Esophagus muscularis mucosa (tissue), 4 donors: ENCODE measurements at regions not wholly inside any gene's neighbourhood (a gene's known extent, or its start where the extent isn't known, plus 50 kb on each side); places are given as distances from the start of the nearest gene placed in this dataset.

Experiments
- DNase-seq: peaks from one replicate; pipeline ENCODE4 v3.0.0-alpha.2; 2017; ENCODE audit errors: extremely low spot score
- H3K27ac ChIP-seq, 4 donors: fragments of 200-600 bp; sonication (generic); replicated peaks in 1 of 4; 1 replicate in 3 of 4; 2 replicates in 1 of 4; pipeline ENCODE4 v1.5.1; 2016 to 2019; ENCODE audit warnings: mild to moderate bottlenecking in 1 of 4
- H3K27me3 ChIP-seq, 4 donors: fragments of 200-600 bp; sonication (generic); one replicate each; pipeline versions ENCODE4 v1.5.1 to v1.6.0; 2016 to 2019
- H3K36me3 ChIP-seq, 4 donors: fragments of 200-600 bp; sonication (generic); one replicate each; pipeline ENCODE4 v1.5.1; 2016 to 2019
- H3K4me1 ChIP-seq, 4 donors: fragments of 200-600 bp; sonication (generic); one replicate each; pipeline ENCODE4 v1.5.1; 2016 to 2019
- H3K4me3 ChIP-seq, 4 donors: fragments of 200-600 bp; sonication (generic); 1 replicate in 2 of 4; 2 replicates in 2 of 4; pipeline ENCODE4 v1.5.1; 2016 to 2019; ENCODE audit warnings: mild to moderate bottlenecking in 4 of 4, moderate library complexity in 1 of 4
- H3K9me3 ChIP-seq, 4 donors: fragments of 200-600 bp; sonication (generic); 1 replicate in 3 of 4; 2 replicates in 1 of 4; pipeline ENCODE4 v1.5.1; 2016 to 2019
- EP300 ChIP-seq: sonication (generic); formaldehyde crosslinking; IDR thresholded peaks from one replicate; pipeline ENCODE4 v1.6.1; 2017; ENCODE audit warnings: antibody characterized with exemption
- POLR2A ChIP-seq: fragments of 450-650 bp; IDR thresholded peaks from one replicate; pipeline ENCODE4 v1.6.1; 2017; ENCODE audit warnings: antibody characterized with exemption, moderate library complexity, mild to moderate bottlenecking, low read depth
- POLR2AphosphoS5 ChIP-seq, 2 donors: sonication (generic); formaldehyde crosslinking; IDR thresholded peaks; one replicate each; pipeline ENCODE4 v1.6.1; 2017; ENCODE audit warnings: antibody characterized with exemption in 2 of 2
- WGBS: methylation state at CpG from one replicate; pipeline ENCODE4 v1.1.5; 2018; 5-methylcytosine and 5-hydroxymethylcytosine counted together
- intact Hi-C: fragments of 100-400 bp; cut with DNase I; formaldehyde crosslinking; loops from one replicate; pipeline ENCODE4 v1.15.1; 2023
- TF ChIP-seq, protein P1 (sequence below), 3 experiments: fragments of 200-600 bp in 2 of 3; fragments of 450-650 bp in 1 of 3; sonication (generic) in 2 of 3; IDR thresholded peaks; one replicate each; pipeline ENCODE4 v1.5.1; 2017 to 2019; ENCODE audit warnings: antibody characterized with exemption in 3 of 3, mild to moderate bottlenecking in 2 of 3, moderate library complexity in 1 of 3

DNA sequence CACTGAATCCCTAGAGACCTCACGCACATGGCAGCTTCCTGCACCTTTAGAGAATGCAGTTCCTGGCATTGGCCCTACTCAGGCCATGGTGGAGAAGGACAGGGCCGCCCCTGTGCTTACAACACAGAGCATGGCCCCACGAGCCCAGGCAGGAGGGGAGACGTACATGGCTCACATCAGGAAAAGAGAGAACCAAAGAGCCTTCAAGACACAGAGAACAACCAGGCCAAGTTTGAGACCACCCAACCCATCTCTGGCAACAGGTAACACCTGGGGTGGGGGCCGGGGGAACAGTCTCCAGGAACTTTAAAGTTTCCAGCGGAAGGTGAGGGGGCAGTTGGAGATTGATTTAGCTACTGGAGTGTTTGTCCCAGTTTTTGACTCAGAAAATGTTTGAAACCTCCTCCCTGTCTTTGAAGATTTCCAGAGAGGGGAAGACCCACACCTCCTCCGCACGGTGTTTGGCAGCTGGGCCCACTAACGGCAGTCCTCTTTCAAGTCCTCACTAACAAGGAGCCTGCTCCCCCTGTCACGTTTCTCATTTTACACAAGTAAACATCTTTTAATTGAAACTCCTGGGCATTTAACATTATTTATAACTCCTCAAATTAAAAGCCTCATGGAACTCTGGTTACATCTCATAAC lies 1423.8 kb downstream of the TBC1D22A start:
- Histone ChIP-seq H3K27ac (no peak overlapping the region), H3K27me3 (peaks cover 0 to 10% (median 0%) of the 10 kb centered on the region in 4 donors), H3K4me3 (no peak overlapping the region), H3K4me1 (no peaks in the 10 kb centered on the region), H3K9me3 (peaks cover 0 to 18% (median 13%) of the 10 kb centered on the region in 4 donors), H3K36me3 (no peaks in the 10 kb centered on the region)
- TF ChIP-seq, protein P1, sequence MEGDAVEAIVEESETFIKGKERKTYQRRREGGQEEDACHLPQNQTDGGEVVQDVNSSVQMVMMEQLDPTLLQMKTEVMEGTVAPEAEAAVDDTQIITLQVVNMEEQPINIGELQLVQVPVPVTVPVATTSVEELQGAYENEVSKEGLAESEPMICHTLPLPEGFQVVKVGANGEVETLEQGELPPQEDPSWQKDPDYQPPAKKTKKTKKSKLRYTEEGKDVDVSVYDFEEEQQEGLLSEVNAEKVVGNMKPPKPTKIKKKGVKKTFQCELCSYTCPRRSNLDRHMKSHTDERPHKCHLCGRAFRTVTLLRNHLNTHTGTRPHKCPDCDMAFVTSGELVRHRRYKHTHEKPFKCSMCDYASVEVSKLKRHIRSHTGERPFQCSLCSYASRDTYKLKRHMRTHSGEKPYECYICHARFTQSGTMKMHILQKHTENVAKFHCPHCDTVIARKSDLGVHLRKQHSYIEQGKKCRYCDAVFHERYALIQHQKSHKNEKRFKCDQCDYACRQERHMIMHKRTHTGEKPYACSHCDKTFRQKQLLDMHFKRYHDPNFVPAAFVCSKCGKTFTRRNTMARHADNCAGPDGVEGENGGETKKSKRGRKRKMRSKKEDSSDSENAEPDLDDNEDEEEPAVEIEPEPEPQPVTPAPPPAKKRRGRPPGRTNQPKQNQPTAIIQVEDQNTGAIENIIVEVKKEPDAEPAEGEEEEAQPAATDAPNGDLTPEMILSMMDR (IDR thresholded peaks at IDR 0.05), result no peak
- no peak for TF ChIP-seq POLR2A
- TF ChIP-seq POLR2AphosphoS5 (IDR thresholded peaks at IDR 0.05), result no peak
- TF ChIP-seq EP300, result no peak
- intact Hi-C loops, result loop anchor here (5.0 kb wide), 1 partner anchor 49 kb away; no protein-coding TSS in a partner anchor
- 84% methylated on average over 9 of the region's 10 CpGs for WGBS
- no peak for DNase-seq

DNA sequence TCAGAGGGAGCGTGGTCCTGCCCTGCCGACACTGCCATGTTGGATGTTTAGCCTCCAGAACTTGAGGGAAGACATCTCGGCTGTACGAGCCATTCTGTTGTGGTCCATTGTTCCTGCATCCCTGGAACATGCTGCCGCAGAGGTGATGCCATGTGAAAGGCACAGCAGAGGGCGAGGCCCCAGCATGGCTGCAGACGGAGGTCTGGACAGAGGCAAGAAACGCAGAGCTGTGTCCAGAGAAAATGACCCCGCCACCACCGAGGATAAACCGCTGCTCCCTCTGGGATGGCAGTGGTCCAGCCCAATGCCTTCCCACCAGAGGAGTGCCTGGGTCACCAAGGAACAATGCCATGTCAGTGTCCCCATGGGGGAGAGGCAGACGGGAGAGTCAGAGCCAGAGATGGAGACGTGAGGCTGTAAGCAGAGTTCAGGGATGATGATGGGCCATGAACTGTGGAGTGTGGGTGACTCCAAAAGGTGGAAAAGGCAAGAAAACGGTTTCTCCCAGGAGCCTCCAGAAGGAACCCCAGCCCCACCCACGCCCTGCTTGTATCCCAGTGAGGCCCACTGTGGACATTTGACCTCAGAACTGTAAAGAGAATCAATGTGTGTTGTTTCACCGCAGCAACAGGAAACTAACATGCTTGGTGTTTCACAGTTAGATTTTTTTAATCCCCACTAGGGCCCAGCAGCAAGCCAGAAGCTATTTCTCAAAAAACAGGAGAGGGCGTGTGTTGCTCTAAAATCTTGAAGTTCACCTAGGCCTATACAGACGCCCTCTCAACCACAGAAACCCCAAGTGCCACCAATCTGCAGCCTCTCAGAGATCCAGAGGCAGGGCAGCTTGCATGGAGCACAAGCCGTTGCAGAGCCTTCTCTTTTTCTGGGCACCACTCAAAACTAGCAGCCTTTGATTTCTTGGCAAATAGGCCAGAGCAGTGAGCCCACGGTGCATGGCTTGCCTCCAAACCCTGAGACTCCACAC lies 1422.9 kb downstream of the TBC1D22A start:
- intact Hi-C loops, result loop anchor here (5.0 kb wide), 1 partner anchor 48 kb away; no protein-coding TSS in a partner anchor
- no peak for DNase-seq
- Histone ChIP-seq H3K27ac (no peak overlapping the region), H3K27me3 (peaks cover 0 to 10% (median 0%) of the 10 kb centered on the region in 4 donors), H3K4me3 (no peak overlapping the region), H3K9me3 (peaks cover 0 to 9% (median 8%) of the 10 kb centered on the region in 4 donors), H3K4me1 (no peaks in the 10 kb centered on the region), H3K36me3 (no peaks in the 10 kb centered on the region)
- TF ChIP-seq POLR2A (no peak), EP300 (no peak), POLR2AphosphoS5 (IDR thresholded peaks at IDR 0.05) (no peak)
- TF ChIP-seq, protein P1 (IDR thresholded peaks at IDR 0.05), result no peak
- WGBS, result 71% methylated on average over 19 of the region's 20 CpGs

DNA sequence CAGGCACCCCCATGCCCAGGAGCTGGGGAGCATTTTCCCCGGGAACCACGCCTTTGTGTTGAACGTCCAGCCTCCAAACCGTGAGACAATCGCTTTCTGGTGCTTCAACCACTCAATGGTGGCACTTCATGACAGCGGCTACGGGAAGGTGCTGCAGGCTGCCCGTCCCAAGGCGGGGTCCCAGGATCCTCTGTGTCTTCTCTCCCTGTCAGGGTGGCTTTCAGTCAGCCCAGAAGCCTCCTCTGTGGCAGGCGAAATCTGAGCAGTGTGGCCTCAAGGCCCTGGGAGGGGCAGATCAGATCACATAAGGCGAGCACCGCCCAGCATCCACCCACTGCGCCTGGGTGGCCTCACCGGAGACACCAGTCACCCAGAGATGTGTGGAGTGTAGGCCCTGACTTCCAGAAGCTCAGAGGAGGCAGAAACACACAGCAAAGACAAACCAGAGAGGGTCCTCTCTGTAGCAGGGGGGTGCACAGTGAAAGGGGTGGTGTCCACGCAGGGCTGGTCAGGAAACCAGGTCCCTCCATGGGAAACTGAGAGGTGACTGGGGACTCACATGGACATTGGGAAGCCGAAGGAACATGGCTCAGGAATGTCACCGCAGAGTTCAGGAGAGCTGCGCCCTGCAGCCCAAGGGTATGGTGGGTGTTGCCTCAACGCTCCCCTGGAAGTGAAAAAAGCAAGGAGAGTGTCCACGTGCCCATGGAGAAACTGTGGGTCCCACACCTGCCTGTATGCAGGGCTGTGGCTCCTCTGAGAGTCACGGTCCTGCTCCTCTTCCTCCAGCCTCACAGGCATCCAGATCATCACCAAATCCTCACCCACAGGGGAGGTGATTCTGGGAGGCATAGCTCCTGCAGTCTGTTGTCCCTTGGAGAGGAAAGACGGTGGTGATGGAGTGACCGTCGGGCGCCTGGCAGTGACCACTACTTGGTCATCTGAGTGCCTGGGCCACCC lies 1420.7 kb downstream of the TBC1D22A start:
- H3K36me3 ChIP-seq, result no peaks in the 10 kb centered on the region
- no peak for TF ChIP-seq EP300
- no peak for TF ChIP-seq POLR2AphosphoS5 (IDR thresholded peaks at IDR 0.05)
- TF ChIP-seq, protein P1 (IDR thresholded peaks at IDR 0.05), result no peak
- no peak for TF ChIP-seq POLR2A
- H3K27ac ChIP-seq, result no peak overlapping the region
- no peak for DNase-seq
- peaks cover 0 to 1% (median 0%) of the 10 kb centered on the region in 4 donors for H3K9me3 ChIP-seq
- peaks cover 0 to 10% (median 0%) of the 10 kb centered on the region in 4 donors for H3K27me3 ChIP-seq
- intact Hi-C loops, result no loop called here
- H3K4me3 ChIP-seq, result no peak overlapping the region
- no peaks in the 10 kb centered on the region for H3K4me1 ChIP-seq
- WGBS, result 84% methylated on average over 11 of the region's 25 CpGs

DNA sequence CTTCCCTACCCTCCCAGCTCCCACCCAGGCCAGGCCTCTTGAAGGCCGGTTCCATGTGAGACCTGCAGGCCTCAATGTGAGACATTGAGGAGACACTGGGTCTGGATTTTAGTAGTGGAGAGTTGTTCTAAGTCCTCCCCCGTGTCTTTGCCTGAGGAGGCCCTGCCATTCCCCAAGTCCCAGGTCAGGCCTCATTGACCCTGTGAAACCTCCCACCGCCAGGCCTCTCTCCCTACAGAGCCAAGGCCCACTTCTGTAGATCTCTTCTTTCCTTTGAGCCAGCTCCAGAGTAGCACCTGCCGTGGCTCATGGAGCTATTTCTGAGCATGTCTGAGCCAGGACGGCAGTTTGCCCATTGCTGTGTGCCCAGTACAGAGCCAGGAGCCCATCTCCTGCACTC lies 1419.6 kb downstream of the TBC1D22A start:
- DNase-seq, result no peak
- intact Hi-C loops, result no loop called here
- Histone ChIP-seq H3K9me3 (no peaks in the 10 kb centered on the region), H3K27me3 (peaks cover 0 to 10% (median 0%) of the 10 kb centered on the region in 4 donors), H3K4me1 (no peaks in the 10 kb centered on the region), H3K4me3 (no peak overlapping the region), H3K27ac (no peak overlapping the region), H3K36me3 (no peaks in the 10 kb centered on the region)
- 79% methylated on average over 5 of the region's 5 CpGs for WGBS
- TF ChIP-seq POLR2A, result no peak
- no peak for TF ChIP-seq EP300
- TF ChIP-seq, protein P1 (IDR thresholded peaks at IDR 0.05), result no peak
- no peak for TF ChIP-seq POLR2AphosphoS5 (IDR thresholded peaks at IDR 0.05)
